GM21717 (cell line): ENCODE measurements at regions not wholly inside any gene's neighbourhood (a gene's known extent, or its start where the extent isn't known, plus 50 kb on each side); places are given as distances from the start of the nearest gene placed in this dataset.
"Not testable (repeated sequence)": the region's sequence is repeated elsewhere in the genome, so short reads cannot be mapped to it uniquely, and the experiment has no call there.

Source experiments
- ATAC-seq: cut with Tn5 transposase; IDR thresholded peaks from one replicate; pipeline ENCODE4 v1.9.1; 2021; ENCODE audit warnings: mild to moderate bottlenecking, moderate library complexity; ENCODE audit not compliant: unreplicated experiment

- no peak for ATAC-seq
These were observed 164.1 kb upstream of the CDKN3 start for GRCh38 chr14:54232735-54233134.

- ATAC-seq = no peak
These were observed 155.3 kb upstream of the CDKN3 start for GRCh38 chr14:54241517-54241916.

GRCh38 chr14:54251356-54251755, 145.5 kb upstream of the CDKN3 start:
- ATAC-seq = no peak

GRCh38 chr14:54252072-54252730, 144.6 kb upstream of the CDKN3 start:
- no peak for ATAC-seq

- ATAC-seq = peak; percentile 73
These were observed 143.4 kb upstream of the CDKN3 start for GRCh38 chr14:54253195-54253947.

- ATAC-seq = no peak
These were observed 140.7 kb upstream of the CDKN3 start for GRCh38 chr14:54256156-54256555.

GRCh38 chr14:54257424-54257823, 139.4 kb upstream of the CDKN3 start:
- ATAC-seq = no peak

- ATAC-seq = no peak
These were observed 138.4 kb upstream of the CDKN3 start for GRCh38 chr14:54258382-54258781.

- ATAC-seq = no peak
These were observed 137.0 kb upstream of the CDKN3 start for GRCh38 chr14:54259821-54260220.

GRCh38 chr14:54261283-54261682, 135.5 kb upstream of the CDKN3 start:
- no peak for ATAC-seq

GRCh38 chr14:54266616-54267015, 130.2 kb upstream of the CDKN3 start:
- ATAC-seq = not testable (repeated sequence)

GRCh38 chr14:54267172-54267571, 129.6 kb upstream of the CDKN3 start:
- ATAC-seq = peak; percentile 82

GRCh38 chr14:54275997-54276725, 120.6 kb upstream of the CDKN3 start:
- ATAC-seq = no peak

GRCh38 chr14:54278087-54278486, 118.7 kb upstream of the CDKN3 start:
- no peak for ATAC-seq

- ATAC-seq = no peak
These were observed 118.0 kb upstream of the CDKN3 start for GRCh38 chr14:54278665-54279295.

- no peak for ATAC-seq
These were observed 114.0 kb upstream of the CDKN3 start for GRCh38 chr14:54282849-54283248.

- no peak for ATAC-seq
These were observed 111.8 kb upstream of the CDKN3 start for GRCh38 chr14:54285030-54285429.

GRCh38 chr14:54291491-54292191, 105.2 kb upstream of the CDKN3 start:
- ATAC-seq = no peak

- no peak for ATAC-seq
These were observed 102.0 kb upstream of the CDKN3 start for GRCh38 chr14:54294802-54295201.

GRCh38 chr14:54299410-54300363, 97.1 kb upstream of the CDKN3 start:
- ATAC-seq = no peak
